Coronary artery (tissue), 2 donors: ENCODE measurements at regions not wholly inside any gene's neighbourhood (a gene's known extent, or its start where the extent isn't known, plus 50 kb on each side); places are given as distances from the start of the nearest gene placed in this dataset.

ENCODE experiments used
- DNase-seq: peaks from one replicate; pipeline ENCODE4 v3.0.0-alpha.2; 2017; ENCODE audit warnings: low spot score
- H3K27ac ChIP-seq, 2 donors: fragments of 200-600 bp; sonication (generic); one replicate each; pipeline ENCODE4 v1.5.1; 2016 to 2019
- H3K4me3 ChIP-seq: fragments of 200-600 bp; sonication (generic); 2 replicates; pipeline ENCODE4 v1.5.1; 2016; ENCODE audit warnings: mild to moderate bottlenecking, moderate library complexity
- TF ChIP-seq, protein P1 (sequence below): fragments of 200-600 bp; sonication (generic); IDR thresholded peaks from one replicate; pipeline ENCODE4 v1.5.1; 2019; ENCODE audit warnings: antibody characterized with exemption

DNA sequence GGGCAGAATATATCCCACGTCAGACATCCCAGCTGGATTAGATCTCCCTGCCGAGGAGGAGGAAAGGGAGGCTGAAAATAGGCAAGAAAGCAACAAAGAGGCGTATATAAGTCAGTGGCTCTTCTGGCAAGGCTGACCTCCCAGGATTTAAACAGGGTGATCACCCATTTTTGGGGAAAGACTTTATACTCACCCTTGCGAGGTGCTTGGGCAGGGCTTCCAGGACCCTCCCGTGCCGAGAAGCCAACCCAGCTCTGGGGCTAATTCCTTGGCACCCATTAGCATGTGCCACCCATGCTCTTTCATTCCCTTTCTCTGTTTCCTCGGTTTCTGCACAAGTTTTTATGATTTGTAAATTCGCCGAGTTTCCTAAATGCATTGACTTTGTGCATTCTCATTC is 230.2 kb upstream of the IRX2 start:
- DNase-seq, result no peak
- TF ChIP-seq, protein P1, sequence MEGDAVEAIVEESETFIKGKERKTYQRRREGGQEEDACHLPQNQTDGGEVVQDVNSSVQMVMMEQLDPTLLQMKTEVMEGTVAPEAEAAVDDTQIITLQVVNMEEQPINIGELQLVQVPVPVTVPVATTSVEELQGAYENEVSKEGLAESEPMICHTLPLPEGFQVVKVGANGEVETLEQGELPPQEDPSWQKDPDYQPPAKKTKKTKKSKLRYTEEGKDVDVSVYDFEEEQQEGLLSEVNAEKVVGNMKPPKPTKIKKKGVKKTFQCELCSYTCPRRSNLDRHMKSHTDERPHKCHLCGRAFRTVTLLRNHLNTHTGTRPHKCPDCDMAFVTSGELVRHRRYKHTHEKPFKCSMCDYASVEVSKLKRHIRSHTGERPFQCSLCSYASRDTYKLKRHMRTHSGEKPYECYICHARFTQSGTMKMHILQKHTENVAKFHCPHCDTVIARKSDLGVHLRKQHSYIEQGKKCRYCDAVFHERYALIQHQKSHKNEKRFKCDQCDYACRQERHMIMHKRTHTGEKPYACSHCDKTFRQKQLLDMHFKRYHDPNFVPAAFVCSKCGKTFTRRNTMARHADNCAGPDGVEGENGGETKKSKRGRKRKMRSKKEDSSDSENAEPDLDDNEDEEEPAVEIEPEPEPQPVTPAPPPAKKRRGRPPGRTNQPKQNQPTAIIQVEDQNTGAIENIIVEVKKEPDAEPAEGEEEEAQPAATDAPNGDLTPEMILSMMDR, result no peak
- Histone ChIP-seq H3K4me3 (no peak overlapping the region), H3K27ac (no peak overlapping the region)

DNA sequence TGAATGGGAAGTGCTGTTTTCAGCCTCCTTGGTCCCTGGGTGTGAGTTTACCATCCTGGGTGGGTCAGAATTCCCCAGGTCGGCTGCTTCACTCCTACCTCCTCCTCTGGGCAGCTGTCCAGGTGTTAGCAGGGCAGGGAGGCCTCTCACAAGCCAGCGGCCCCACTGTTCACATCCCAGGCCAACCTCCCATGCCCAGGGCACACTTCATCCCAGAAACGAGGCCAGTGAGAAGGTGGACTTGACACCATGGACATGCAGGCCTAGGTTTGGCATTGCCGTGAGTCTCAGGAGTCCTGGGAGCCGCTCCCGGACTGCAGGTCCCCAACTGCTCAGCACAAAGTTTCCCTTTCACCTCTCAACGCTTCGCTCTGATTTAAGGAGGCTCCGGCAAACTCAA is 229.6 kb upstream of the IRX2 start:
- no peak for DNase-seq
- TF ChIP-seq, protein P1, result no peak
- no peak overlapping the region for H3K27ac ChIP-seq
- no peak overlapping the region for H3K4me3 ChIP-seq

DNA sequence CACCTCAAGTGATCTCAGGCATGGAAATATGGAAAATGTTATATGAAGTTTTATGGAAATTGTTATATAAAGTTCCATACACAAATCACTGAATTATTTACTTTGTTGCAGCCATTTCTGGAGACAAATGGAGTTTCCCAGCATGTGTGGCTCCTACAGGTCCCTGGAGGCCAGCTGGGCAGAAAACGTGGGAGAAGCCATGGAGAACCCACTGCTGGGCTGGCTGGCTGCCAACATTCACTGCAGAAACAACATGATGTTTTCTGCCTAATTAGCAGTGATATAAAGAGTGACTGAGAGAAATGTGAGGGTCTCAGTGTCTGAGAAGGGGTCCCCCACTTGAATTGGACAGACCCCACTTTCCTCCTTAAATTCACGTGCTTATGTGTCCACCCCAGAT is 208.8 kb upstream of the IRX2 start:
- no peak overlapping the region for H3K27ac ChIP-seq
- no peak overlapping the region for H3K4me3 ChIP-seq
- TF ChIP-seq, protein P1, result no peak
- DNase-seq, result no peak

DNA sequence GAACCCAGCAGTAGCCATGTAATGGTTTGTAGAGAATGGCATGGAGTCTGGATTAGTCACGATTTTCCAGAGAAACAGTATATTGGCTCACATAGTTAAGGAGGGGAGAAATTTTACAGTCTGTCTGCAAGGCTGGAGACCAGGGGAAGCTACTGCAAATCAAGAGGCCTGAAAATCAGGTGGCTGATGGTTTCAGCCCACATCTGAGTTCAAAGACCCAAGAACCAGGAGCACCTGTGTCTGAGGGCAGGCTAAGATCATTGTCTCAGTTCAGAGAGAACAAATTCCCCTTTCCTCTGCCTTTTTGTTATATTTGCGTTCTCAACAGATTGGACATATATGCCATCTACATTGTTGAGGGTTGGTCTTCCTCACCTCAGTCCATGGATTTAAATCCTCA is 207.5 kb upstream of the IRX2 start:
- H3K4me3 ChIP-seq, result no peak overlapping the region
- TF ChIP-seq, protein P1, result no peak
- DNase-seq, result no peak
- H3K27ac ChIP-seq, result no peak overlapping the region

GRCh38 chr5:2948875-2949274 is 197.4 kb upstream of the IRX2 start:
- Histone ChIP-seq H3K27ac (no peak overlapping the region), H3K4me3 (no peak overlapping the region)
- TF ChIP-seq, protein P1, result no peak
- DNase-seq, result no peak

DNA sequence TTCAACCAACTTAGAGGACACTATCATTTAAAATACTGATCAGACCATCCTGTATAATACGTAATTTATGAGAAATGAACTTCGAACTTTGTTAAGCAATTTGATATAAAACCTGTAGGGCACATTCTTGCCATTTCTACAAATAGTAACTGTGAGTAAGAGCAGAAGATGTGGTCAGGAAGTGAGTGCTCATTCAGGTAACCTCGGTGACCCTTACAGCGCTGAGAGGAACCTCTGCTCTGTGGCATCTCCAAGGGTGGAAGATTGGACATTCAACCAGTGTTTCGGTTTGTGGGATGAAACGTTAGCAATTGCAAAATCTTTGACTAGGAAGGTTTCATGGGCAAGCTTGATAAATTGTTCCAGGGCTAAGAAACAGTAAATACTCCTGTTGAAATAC is 194.8 kb upstream of the IRX2 start:
- Histone ChIP-seq H3K27ac (no peak overlapping the region), H3K4me3 (no peak overlapping the region)
- no peak for DNase-seq
- TF ChIP-seq, protein P1, result no peak

DNA sequence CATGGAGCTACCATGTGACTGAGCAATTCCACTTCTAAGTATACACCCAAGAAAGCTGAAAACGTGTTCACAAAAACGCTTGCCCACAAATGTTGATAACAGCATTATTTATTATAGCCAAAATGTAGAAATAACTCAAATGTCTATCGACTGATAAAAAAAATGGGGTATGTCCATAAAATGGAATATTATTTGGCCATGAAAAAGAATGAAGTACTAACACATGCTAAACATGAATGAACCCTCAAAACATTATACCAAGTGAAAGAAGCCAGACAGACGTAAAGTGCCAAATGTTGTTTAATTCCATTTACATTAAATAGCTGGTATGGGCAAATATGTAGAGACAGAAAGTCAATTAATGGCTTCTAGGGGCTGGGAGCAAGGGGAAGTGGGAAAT is 184.9 kb upstream of the IRX2 start:
- Histone ChIP-seq H3K27ac (no peak overlapping the region), H3K4me3 (no peak overlapping the region)
- TF ChIP-seq, protein P1, result no peak
- DNase-seq, result no peak
